LNCAP (cell line): ENCODE measurements at regions not wholly inside any gene's neighbourhood (a gene's known extent, or its start where the extent isn't known, plus 50 kb on each side); places are given as distances from the start of the nearest gene placed in this dataset.

Source experiments
- TF ChIP-seq, protein P1 (sequence below): fragments of 450-650 bp; IDR thresholded peaks from 2 replicates; pipeline ENCODE4 v1.5.1; 2017; ENCODE audit warnings: mild to moderate bottlenecking

- TF ChIP-seq, protein P1, sequence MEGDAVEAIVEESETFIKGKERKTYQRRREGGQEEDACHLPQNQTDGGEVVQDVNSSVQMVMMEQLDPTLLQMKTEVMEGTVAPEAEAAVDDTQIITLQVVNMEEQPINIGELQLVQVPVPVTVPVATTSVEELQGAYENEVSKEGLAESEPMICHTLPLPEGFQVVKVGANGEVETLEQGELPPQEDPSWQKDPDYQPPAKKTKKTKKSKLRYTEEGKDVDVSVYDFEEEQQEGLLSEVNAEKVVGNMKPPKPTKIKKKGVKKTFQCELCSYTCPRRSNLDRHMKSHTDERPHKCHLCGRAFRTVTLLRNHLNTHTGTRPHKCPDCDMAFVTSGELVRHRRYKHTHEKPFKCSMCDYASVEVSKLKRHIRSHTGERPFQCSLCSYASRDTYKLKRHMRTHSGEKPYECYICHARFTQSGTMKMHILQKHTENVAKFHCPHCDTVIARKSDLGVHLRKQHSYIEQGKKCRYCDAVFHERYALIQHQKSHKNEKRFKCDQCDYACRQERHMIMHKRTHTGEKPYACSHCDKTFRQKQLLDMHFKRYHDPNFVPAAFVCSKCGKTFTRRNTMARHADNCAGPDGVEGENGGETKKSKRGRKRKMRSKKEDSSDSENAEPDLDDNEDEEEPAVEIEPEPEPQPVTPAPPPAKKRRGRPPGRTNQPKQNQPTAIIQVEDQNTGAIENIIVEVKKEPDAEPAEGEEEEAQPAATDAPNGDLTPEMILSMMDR, result no peak
Measured at GRCh38 chr7:25580141-25580540, 351.9 kb upstream of the NPVF start.

DNA sequence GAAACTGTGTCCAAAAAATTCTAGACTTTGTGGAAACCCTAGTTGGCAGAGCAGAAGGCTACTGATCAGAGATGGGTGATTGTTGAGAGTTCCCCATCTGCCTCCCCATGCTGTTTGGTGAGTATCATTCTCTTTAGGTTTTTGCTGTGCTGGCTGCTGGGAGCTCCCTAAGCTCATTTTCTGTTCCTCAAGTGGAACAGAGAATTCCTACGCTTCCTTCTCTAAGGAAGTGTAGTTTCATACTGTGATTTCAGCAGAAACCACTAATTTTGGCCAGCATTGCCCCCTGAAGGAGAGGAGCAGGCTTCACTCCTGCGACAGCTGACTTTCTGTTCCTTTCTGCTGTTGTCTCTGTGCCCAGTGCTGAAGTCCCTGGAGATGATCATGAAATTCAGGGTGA is 355.3 kb upstream of the NPVF start:
- TF ChIP-seq, protein P1, result no peak

- TF ChIP-seq, protein P1, result no peak
Measured at GRCh38 chr7:25584112-25584938, 356.0 kb upstream of the NPVF start.

DNA sequence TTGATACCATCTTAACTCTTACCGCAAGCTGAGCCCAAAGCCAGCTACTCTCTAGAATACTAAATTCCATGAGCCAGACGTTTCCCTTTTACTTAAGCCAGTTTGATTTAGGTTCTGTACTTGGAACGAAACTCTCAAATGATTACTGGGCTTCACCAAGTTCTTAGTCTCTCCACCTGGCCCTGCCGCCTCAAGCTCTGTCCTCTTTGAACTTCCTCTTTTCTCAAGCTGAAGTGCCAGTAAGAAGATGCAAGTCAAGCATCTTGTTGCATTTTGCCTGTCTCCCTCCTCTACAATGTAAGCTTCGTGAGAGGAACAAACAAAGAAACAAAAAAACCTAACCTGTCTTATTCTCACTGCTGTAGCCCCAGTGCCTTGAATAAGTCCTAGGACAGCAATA is 358.2 kb upstream of the NPVF start:
- TF ChIP-seq, protein P1, result no peak

DNA sequence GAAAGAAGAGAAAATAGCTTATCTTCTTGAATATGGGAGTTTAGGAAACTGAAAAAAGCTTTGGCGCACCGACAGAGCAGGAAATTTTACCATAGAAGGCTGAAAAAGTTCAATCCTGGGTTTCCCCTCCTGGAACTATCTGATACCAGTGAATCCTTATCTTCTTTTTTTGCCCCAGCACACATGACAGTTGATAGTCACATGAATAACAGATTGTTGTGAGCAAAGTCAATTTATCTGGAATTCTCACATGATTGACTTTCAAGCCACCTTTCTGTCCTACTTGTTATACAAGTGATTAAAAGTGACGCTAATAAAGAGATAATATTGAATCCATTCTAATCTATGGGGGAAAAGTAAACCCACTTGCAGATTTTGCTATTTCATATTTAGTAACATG is 365.8 kb upstream of the NPVF start:
- TF ChIP-seq, protein P1, result no peak

GRCh38 chr7:25594728-25595127 is 366.4 kb upstream of the NPVF start:
- TF ChIP-seq, protein P1, result no peak

DNA sequence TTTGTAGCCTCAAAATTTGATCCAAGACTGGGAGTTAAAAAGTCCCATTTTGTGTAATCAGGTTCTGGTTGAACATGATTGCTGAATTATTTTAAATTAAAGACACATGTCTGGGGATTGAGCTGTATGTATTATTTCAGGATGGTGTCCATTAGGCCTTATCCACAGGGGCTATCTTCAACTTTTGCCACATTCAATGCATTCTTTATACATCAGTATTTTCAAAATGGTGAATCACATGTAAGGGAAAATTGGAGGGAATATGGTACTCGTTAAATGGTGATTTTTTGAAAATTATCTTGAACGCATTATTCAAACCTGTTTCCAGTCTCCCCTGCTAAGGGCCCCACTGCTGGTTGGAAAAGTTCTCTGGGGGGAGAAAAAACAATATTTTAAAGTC is 367.7 kb upstream of the NPVF start:
- TF ChIP-seq, protein P1, result no peak
